Liver (tissue), 8 donors: ENCODE measurements at regions not wholly inside any gene's neighbourhood (a gene's known extent, or its start where the extent isn't known, plus 50 kb on each side); places are given as distances from the start of the nearest gene placed in this dataset.

Experiments used
- DNase-seq: peaks from one replicate; pipeline ENCODE4 v3.0.0-alpha.2; 2017; ENCODE audit warnings: low spot score
- H3K27ac ChIP-seq, 2 donors: one replicate each; pipeline ENCODE4 v1.7.0; 2013; ENCODE audit warnings: inconsistent platforms in 2 of 2, low read length in 2 of 2, control low read depth in 1 of 2, low read depth in 1 of 2, mild to moderate bottlenecking in 1 of 2
- H3K27me3 ChIP-seq, 4 donors: one replicate each; pipeline versions ENCODE4 v1.6.1 to v1.7.0; 2013; ENCODE audit warnings: low read length in 3 of 4, inconsistent platforms in 1 of 4, mild to moderate bottlenecking in 1 of 4, moderate library complexity in 1 of 4; ENCODE audit not compliant: control insufficient read depth in 4 of 4, insufficient read depth in 4 of 4
- H3K36me3 ChIP-seq, 4 donors: one replicate each; pipeline versions ENCODE4 v1.6.1 to v1.7.0; 2013; ENCODE audit warnings: low read length in 3 of 4, mild to moderate bottlenecking in 3 of 4, low read depth in 1 of 4, moderate library complexity in 1 of 4; ENCODE audit not compliant: control insufficient read depth in 4 of 4, insufficient read depth in 3 of 4
- H3K4me1 ChIP-seq, 4 donors: one replicate each; pipeline versions ENCODE4 v1.6.1 to v1.7.0; 2013; ENCODE audit warnings: low read length in 3 of 4, mild to moderate bottlenecking in 3 of 4, moderate library complexity in 1 of 4; ENCODE audit not compliant: control insufficient read depth in 4 of 4, insufficient read depth in 4 of 4
- H3K4me3 ChIP-seq, 3 donors: one replicate each; pipeline versions ENCODE4 v1.6.1 to v1.7.0; 2013; ENCODE audit warnings: low read length in 3 of 3, control low read depth in 1 of 3, low read depth in 1 of 3, mild to moderate bottlenecking in 1 of 3
- H3K9ac ChIP-seq, 2 donors: one replicate each; pipeline ENCODE4 v1.7.0; 2013; ENCODE audit warnings: low read length in 2 of 2, mild to moderate bottlenecking in 2 of 2, moderate library complexity in 2 of 2, control low read depth in 1 of 2, low read depth in 1 of 2
- H3K9me3 ChIP-seq, 4 donors: one replicate each; pipeline versions ENCODE4 v1.6.1 to v1.7.0; 2013; ENCODE audit warnings: low read length in 3 of 4; ENCODE audit not compliant: control insufficient read depth in 4 of 4
- ATF3 ChIP-seq: IDR thresholded peaks from 2 replicates; pipeline ENCODE4 v1.6.1; 2016; ENCODE audit warnings: antibody characterized with exemption
- EGR1 ChIP-seq, 2 donors: IDR thresholded peaks; 2 replicates each; pipeline ENCODE4 v1.6.1; 2016 to 2018; ENCODE audit warnings: antibody characterized with exemption in 2 of 2, low read depth in 2 of 2
- FOXA2 ChIP-seq: IDR thresholded peaks from 2 replicates; pipeline ENCODE4 v1.6.1; 2016; ENCODE audit warnings: antibody characterized with exemption
- JUND ChIP-seq, 2 donors: IDR thresholded peaks; 2 replicates each; pipeline ENCODE4 v1.6.1; 2016; ENCODE audit warnings: antibody characterized with exemption in 2 of 2
- MAX ChIP-seq: IDR thresholded peaks from 2 replicates; pipeline ENCODE4 v1.6.1; 2016; ENCODE audit warnings: antibody characterized with exemption
- RXRA ChIP-seq, 2 donors: IDR thresholded peaks; 2 replicates each; pipeline ENCODE4 v1.6.1; 2017 to 2018; ENCODE audit warnings: antibody characterized with exemption in 2 of 2, mild to moderate bottlenecking in 1 of 2
- SP1 ChIP-seq: IDR thresholded peaks from 2 replicates; pipeline ENCODE4 v1.6.1; 2018; ENCODE audit warnings: antibody characterized with exemption, mild to moderate bottlenecking
- TAF1 ChIP-seq: conservative IDR thresholded peaks from 2 replicates; pipeline ENCODE4 v1.6.1; 2016; ENCODE audit warnings: antibody characterized with exemption, mild to moderate bottlenecking
- WGBS: extraction: QIAGEN DNeasy Blood & Tissue Kit; methylation state at CpG from one replicate; pipeline ENCODE4 v1.1.7; 2013; 5-methylcytosine and 5-hydroxymethylcytosine counted together
- TF ChIP-seq, protein P1 (sequence below): IDR thresholded peaks from 2 replicates; pipeline ENCODE4 v1.6.1; 2016; ENCODE audit warnings: antibody characterized with exemption, mild to moderate bottlenecking
- TF ChIP-seq, protein P2 (sequence below): IDR thresholded peaks from 2 replicates; pipeline ENCODE4 v1.6.1; 2016; ENCODE audit warnings: antibody characterized with exemption
- TF ChIP-seq, protein P3 (sequence below): fragments of 150-350 bp; IDR thresholded peaks from 2 replicates; pipeline ENCODE4 v1.5.1; 2017; ENCODE audit warnings: improper control_type of control experiment, low read depth, low read length; ENCODE audit not compliant: missing input control
- donor health status: healthy.
- donor health status: healthy.
- donor health status: healthy.
- donor health status: healthy.
- donor health status: healthy.

- TF ChIP-seq, protein P1, sequence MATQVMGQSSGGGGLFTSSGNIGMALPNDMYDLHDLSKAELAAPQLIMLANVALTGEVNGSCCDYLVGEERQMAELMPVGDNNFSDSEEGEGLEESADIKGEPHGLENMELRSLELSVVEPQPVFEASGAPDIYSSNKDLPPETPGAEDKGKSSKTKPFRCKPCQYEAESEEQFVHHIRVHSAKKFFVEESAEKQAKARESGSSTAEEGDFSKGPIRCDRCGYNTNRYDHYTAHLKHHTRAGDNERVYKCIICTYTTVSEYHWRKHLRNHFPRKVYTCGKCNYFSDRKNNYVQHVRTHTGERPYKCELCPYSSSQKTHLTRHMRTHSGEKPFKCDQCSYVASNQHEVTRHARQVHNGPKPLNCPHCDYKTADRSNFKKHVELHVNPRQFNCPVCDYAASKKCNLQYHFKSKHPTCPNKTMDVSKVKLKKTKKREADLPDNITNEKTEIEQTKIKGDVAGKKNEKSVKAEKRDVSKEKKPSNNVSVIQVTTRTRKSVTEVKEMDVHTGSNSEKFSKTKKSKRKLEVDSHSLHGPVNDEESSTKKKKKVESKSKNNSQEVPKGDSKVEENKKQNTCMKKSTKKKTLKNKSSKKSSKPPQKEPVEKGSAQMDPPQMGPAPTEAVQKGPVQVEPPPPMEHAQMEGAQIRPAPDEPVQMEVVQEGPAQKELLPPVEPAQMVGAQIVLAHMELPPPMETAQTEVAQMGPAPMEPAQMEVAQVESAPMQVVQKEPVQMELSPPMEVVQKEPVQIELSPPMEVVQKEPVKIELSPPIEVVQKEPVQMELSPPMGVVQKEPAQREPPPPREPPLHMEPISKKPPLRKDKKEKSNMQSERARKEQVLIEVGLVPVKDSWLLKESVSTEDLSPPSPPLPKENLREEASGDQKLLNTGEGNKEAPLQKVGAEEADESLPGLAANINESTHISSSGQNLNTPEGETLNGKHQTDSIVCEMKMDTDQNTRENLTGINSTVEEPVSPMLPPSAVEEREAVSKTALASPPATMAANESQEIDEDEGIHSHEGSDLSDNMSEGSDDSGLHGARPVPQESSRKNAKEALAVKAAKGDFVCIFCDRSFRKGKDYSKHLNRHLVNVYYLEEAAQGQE: no peak
- TF ChIP-seq RXRA (IDR thresholded peaks at IDR 0.05) (no peak), ATF3 (no peak), FOXA2 (no peak)
These were observed 79.9 kb downstream of the TRIB2 start (continued) for GRCh38 chr2:12796657-12797056.

- Histone ChIP-seq H3K9me3 (no peaks in the 10 kb centered on the region), H3K4me1 (no peaks in the 10 kb centered on the region), H3K4me3 (no peak overlapping the region), H3K27ac (no peak overlapping the region), H3K9ac (no peak overlapping the region), H3K27me3 (no peaks in the 10 kb centered on the region), H3K36me3 (no peaks in the 10 kb centered on the region)
- TF ChIP-seq JUND (IDR thresholded peaks at IDR 0.05) (peak in 1 of 2 donors; percentile 29), MAX (no peak)
- TF ChIP-seq, protein P2, sequence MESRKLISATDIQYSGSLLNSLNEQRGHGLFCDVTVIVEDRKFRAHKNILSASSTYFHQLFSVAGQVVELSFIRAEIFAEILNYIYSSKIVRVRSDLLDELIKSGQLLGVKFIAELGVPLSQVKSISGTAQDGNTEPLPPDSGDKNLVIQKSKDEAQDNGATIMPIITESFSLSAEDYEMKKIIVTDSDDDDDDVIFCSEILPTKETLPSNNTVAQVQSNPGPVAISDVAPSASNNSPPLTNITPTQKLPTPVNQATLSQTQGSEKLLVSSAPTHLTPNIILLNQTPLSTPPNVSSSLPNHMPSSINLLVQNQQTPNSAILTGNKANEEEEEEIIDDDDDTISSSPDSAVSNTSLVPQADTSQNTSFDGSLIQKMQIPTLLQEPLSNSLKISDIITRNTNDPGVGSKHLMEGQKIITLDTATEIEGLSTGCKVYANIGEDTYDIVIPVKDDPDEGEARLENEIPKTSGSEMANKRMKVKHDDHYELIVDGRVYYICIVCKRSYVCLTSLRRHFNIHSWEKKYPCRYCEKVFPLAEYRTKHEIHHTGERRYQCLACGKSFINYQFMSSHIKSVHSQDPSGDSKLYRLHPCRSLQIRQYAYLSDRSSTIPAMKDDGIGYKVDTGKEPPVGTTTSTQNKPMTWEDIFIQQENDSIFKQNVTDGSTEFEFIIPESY: no peak
- TF ChIP-seq, protein P3, sequence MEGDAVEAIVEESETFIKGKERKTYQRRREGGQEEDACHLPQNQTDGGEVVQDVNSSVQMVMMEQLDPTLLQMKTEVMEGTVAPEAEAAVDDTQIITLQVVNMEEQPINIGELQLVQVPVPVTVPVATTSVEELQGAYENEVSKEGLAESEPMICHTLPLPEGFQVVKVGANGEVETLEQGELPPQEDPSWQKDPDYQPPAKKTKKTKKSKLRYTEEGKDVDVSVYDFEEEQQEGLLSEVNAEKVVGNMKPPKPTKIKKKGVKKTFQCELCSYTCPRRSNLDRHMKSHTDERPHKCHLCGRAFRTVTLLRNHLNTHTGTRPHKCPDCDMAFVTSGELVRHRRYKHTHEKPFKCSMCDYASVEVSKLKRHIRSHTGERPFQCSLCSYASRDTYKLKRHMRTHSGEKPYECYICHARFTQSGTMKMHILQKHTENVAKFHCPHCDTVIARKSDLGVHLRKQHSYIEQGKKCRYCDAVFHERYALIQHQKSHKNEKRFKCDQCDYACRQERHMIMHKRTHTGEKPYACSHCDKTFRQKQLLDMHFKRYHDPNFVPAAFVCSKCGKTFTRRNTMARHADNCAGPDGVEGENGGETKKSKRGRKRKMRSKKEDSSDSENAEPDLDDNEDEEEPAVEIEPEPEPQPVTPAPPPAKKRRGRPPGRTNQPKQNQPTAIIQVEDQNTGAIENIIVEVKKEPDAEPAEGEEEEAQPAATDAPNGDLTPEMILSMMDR: no peak
- no peak for DNase-seq
- 44% methylated on average over 3 of the region's 3 CpGs for WGBS
These were observed 81.1 kb downstream of the TRIB2 start for GRCh38 chr2:12797815-12798214.

- peaks cover 0 to 3% (median 0%) of the 10 kb centered on the region in 4 donors for H3K27me3 ChIP-seq
- no peak for DNase-seq
- no peaks in the 10 kb centered on the region for H3K9me3 ChIP-seq
- no peak for TF ChIP-seq MAX
- no peak for TF ChIP-seq ATF3
- TF ChIP-seq SP1: no peak
- no peak for TF ChIP-seq EGR1 (IDR thresholded peaks at IDR 0.05; ENCODE audit: low read depth in 2 of 2)
- TF ChIP-seq, protein P3: no peak
- TF ChIP-seq, protein P1: no peak
- TF ChIP-seq TAF1: no peak
- TF ChIP-seq RXRA (IDR thresholded peaks at IDR 0.05): no peak
- TF ChIP-seq, protein P2: no peak
These were observed 86.9 kb downstream of the TRIB2 start for GRCh38 chr2:12803607-12804006.

More at GRCh38 chr2:12803607-12804006, 86.9 kb downstream of the TRIB2 start:
- Histone ChIP-seq H3K27ac (no peak overlapping the region), H3K4me1 (no peaks in the 10 kb centered on the region), H3K9ac (no peak overlapping the region), H3K4me3 (no peak overlapping the region), H3K36me3 (no peaks in the 10 kb centered on the region)
